GM12875 (cell line): ENCODE measurements at regions not wholly inside any gene's neighbourhood (a gene's known extent, or its start where the extent isn't known, plus 50 kb on each side); places are given as distances from the start of the nearest gene placed in this dataset.

Experiments
- H3K4me3 ChIP-seq: one replicate; pipeline ENCODE4 v1.5.1; 2011; ENCODE audit warnings: low read depth, low read length, control low read depth
- TF ChIP-seq, protein P1 (sequence below): IDR thresholded peaks from 2 replicates; pipeline ENCODE4 v1.5.1; 2011; ENCODE audit warnings: low read depth, mild to moderate bottlenecking, control low read depth, inconsistent platforms, low read length, moderate library complexity, borderline replicate concordance; ENCODE audit not compliant: insufficient read depth

- TF ChIP-seq, protein P1, sequence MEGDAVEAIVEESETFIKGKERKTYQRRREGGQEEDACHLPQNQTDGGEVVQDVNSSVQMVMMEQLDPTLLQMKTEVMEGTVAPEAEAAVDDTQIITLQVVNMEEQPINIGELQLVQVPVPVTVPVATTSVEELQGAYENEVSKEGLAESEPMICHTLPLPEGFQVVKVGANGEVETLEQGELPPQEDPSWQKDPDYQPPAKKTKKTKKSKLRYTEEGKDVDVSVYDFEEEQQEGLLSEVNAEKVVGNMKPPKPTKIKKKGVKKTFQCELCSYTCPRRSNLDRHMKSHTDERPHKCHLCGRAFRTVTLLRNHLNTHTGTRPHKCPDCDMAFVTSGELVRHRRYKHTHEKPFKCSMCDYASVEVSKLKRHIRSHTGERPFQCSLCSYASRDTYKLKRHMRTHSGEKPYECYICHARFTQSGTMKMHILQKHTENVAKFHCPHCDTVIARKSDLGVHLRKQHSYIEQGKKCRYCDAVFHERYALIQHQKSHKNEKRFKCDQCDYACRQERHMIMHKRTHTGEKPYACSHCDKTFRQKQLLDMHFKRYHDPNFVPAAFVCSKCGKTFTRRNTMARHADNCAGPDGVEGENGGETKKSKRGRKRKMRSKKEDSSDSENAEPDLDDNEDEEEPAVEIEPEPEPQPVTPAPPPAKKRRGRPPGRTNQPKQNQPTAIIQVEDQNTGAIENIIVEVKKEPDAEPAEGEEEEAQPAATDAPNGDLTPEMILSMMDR: no peak
- no peak overlapping the region for H3K4me3 ChIP-seq
Observed at GRCh38 chr10:2631557-2632205, 435.7 kb upstream of the PFKP start.

GRCh38 chr10:2628705-2629104 is 438.6 kb upstream of the PFKP start:
- H3K4me3 ChIP-seq: no peak overlapping the region

DNA sequence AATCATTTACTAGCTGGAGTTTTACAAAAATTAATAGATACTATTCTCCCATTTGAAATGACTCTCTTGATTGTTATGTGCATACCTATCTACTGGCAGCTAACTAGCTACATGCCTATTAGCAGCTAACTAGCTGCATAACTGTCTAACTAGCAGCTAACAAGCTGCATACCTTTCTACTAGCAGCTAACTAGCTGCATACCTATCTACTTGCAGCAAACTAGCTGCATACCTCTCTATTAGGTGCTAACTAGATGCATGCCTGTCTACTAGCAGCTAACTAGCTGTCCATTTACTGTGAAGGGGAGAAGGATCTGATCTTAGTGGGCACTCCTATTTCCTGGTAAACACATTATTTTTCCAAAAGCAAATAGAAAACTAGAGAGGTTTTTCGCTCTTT is 439.4 kb upstream of the PFKP start:
- TF ChIP-seq, protein P1: no peak
- H3K4me3 ChIP-seq: no peak overlapping the region

More at GRCh38 chr10:2628705-2629104, 438.6 kb upstream of the PFKP start:
- TF ChIP-seq, protein P1: no peak

GRCh38 chr10:2625094-2625493 is 442.3 kb upstream of the PFKP start:
- no peak overlapping the region for H3K4me3 ChIP-seq
- TF ChIP-seq, protein P1: no peak

- no peak overlapping the region for H3K4me3 ChIP-seq
- TF ChIP-seq, protein P1: no peak
Observed at GRCh38 chr10:2623675-2624274, 443.6 kb upstream of the PFKP start.

GRCh38 chr10:2620827-2621521 is 446.4 kb upstream of the PFKP start:
- TF ChIP-seq, protein P1: no peak
- H3K4me3 ChIP-seq: no peak overlapping the region
